Astrocyte of the hippocampus (primary cell): ENCODE measurements at regions not wholly inside any gene's neighbourhood (a gene's known extent, or its start where the extent isn't known, plus 50 kb on each side); places are given as distances from the start of the nearest gene placed in this dataset.
"Not testable (repeated sequence)": the region's sequence is repeated elsewhere in the genome, so short reads cannot be mapped to it uniquely, and the experiment has no call there.

ENCODE experiments used
- DNase-seq: peaks from one replicate; pipeline ENCODE4 v3.0.0; 2011; ENCODE audit warnings: low read depth, low spot score

- no peak for DNase-seq
These were observed 142.7 kb upstream of the DPPA4 start for GRCh38 chr3:109480014-109480413.

- no peak for DNase-seq
These were observed 141.3 kb upstream of the DPPA4 start for GRCh38 chr3:109478614-109479013.

GRCh38 chr3:109460961-109461360, 123.6 kb upstream of the DPPA4 start:
- no peak for DNase-seq

DNA sequence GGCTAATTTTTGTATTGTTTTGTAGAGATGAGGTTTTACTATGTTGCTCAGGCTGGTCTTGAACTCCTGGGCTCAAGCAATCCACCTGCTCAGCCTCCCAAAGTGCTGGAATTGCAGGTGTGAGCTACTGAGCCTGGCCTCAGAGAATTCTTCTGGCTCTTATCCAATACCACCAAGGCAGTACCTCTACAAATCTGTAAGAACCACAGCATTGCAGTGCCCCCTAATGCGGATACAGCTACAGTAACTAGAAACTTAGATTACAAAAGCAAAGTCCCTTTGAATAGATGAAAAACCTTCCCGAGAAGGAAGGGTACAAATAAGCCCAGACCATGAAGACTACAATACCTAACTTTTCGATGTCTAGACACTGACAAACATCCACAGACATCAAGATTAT, 107.9 kb upstream of the DPPA4 start:
- DNase-seq: no peak

- peak; percentile 2 for DNase-seq
These were observed 105.2 kb upstream of the DPPA4 start for GRCh38 chr3:109442531-109442930.

DNA sequence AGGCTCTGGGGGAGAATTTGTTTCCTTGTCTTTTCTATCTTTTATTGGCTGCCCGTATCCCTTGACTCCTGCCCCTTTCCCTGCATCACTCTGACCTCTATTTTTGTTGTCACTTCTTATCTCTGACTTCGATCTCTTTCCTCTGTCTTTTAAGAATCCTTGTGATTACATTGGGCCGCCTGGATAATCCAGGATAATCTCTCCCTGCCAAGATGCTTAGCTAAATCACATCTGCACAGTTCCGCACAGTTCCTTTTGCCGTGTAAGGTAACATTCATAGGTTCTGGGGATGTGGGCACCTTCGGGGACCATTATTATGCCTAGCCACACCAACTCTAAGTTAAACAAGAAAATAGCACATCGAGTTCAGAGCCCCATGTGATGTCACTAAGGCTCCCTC, 103.0 kb upstream of the DPPA4 start:
- DNase-seq: no peak

DNA sequence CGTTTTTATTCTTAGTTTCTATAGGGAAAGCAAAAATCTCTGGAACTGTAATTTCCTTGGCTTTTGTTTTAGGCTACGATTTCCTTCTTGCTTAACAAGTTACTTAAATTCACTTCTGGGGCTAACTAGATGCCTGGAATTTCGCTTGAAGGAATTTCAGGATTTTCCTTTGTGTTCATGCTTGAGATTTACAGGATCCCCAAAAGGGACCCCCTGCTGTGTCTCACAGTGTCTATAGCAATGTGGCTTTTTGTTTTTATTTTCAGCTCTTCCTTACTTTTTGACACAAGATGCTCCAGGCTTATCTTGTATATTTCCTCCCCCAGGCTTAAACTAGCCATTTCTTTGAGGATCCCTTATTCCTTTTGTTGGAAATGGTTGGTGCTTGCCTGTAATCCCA, 95.5 kb upstream of the DPPA4 start:
- DNase-seq: no peak

DNA sequence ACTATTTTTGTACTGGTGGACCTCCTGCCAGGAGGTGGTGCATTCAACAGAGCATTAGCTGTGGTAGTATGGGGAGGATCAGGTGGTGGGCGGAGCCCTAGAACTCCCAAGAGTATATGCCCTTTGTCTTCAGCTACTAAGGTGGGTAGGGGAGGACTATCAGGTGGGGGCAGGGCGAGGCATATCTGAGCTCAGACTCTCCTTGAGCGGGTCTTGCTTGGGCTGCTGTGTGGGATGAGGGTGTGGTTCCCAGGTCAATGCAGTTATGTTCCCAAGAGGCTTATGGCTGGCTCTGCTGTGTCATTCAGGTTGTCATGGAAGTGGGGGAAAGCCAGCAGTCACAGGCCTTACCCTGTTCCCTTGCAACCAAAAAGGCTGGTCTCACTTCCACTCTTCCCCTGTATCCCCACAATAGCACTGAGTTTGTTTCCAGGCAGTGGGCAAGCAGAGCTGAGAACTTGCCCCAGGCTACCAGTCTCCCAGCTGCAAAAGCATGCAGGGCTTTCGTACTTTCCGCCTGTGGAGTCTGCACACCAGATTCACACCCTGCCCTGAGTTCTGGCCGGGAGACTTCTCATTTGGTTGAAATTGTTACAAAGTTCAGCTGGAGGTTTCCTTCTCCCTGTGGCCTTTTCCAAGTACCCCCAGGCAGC, 93.7 kb upstream of the DPPA4 start:
- no peak for DNase-seq

- peak; percentile 31 for DNase-seq
These were observed 75.7 kb upstream of the DPPA4 start for GRCh38 chr3:109413049-109413448.

GRCh38 chr3:109411547-109411946, 74.2 kb upstream of the DPPA4 start:
- DNase-seq: no peak

DNA sequence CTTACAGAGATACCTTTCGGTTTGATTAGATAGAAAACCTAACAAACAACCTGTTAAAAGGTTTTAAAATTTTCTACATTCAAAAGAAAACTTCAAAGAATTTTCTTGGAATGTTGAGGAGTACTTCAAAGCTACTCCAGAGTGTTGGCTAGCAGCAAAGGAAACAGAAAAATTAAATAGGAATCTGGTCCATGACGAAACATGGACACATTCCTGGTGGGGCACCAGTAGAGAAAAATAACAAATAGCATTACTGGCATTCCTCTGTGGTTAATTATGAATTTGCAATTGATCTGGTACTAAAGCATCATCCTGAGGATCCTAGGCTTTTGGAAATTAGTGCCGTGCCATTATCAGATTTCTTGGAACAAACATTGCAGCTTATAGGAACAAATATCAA, 59.5 kb upstream of the DPPA4 start:
- peak; percentile 80 for DNase-seq

- not testable (repeated sequence) for DNase-seq
These were observed 56.4 kb upstream of the DPPA4 start for GRCh38 chr3:109393728-109394127.

DNA sequence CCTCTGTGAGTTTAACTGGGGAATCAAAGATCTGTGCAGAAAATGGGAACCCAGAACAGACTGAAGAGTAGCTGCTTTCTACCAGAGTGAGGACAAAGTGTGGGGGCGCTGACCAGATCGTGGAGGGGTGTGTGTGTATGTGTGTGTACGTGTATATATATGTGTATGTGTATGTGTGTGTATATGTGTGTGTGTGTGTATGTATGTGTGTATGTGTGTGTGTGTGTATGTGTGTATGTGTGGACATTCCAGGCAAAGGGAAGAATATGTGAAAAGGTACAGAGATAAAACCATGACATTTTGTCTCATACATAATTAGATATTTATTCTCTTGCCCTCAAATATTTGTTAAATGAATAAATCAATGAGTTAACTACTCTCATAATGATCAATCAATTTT, 54.9 kb upstream of the DPPA4 start:
- DNase-seq: no peak

DNA sequence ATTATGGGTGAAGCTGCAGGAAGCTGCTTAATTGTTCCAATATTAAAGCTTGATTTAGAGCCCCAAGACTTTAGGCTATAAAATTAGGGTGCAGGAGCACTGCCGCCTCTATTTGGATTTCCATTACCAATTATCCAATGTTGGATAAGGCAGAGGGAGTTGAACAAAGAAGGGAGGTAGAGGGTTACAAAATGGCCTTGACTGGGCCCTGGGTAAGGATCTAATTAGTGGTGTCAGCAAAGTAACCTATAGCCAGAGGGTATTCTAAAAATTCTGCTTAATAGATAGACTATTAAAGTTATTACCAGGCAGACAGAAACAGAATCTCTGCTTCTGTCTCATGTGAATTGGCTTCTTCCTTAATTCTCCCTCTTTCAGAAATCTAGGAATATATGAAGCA, 50.3 kb upstream of the DPPA4 start:
- DNase-seq: no peak

GRCh38 chr3:109387201-109387600, 49.9 kb upstream of the DPPA4 start:
- DNase-seq: no peak
